ENCODE measurements at regions not wholly inside any gene's neighbourhood (a gene's known extent, or its start where the extent isn't known, plus 50 kb on each side); places are given as distances from the start of the nearest gene placed in this dataset.

GRCh38 chr11:80843266-80843974, 1402.6 kb upstream of the TENM4 start:
- DNase-seq = no peak

GRCh38 chr11:80842246-80842645, 1401.4 kb upstream of the TENM4 start:
- DNase-seq = no peak

- no peak for DNase-seq
Observed at GRCh38 chr11:80841675-80842074, 1400.8 kb upstream of the TENM4 start.

GRCh38 chr11:80838153-80838552, 1397.3 kb upstream of the TENM4 start:
- DNase-seq = no peak

- DNase-seq = no peak
Observed at GRCh38 chr11:80837051-80837450, 1396.2 kb upstream of the TENM4 start.

- no peak for DNase-seq
Observed at GRCh38 chr11:80831374-80831773, 1390.5 kb upstream of the TENM4 start.

GRCh38 chr11:80827781-80828180, 1387.0 kb upstream of the TENM4 start:
- DNase-seq = no peak

- no peak for DNase-seq
Observed at GRCh38 chr11:80826808-80827207, 1386.0 kb upstream of the TENM4 start.

- no peak for DNase-seq
Observed at GRCh38 chr11:80822308-80822707, 1381.5 kb upstream of the TENM4 start.

- no peak for DNase-seq
Observed at GRCh38 chr11:80819271-80819670, 1378.4 kb upstream of the TENM4 start.

- no peak for DNase-seq
Observed at GRCh38 chr11:80816966-80817365, 1376.1 kb upstream of the TENM4 start.

GRCh38 chr11:80816454-80816847, 1375.6 kb upstream of the TENM4 start:
- DNase-seq = no peak

- DNase-seq = no peak
Observed at GRCh38 chr11:80815752-80816453, 1375.1 kb upstream of the TENM4 start.

GRCh38 chr11:80814813-80815212, 1374.0 kb upstream of the TENM4 start:
- no peak for DNase-seq

- DNase-seq = no peak
Observed at GRCh38 chr11:80810695-80811094, 1369.9 kb upstream of the TENM4 start.

GRCh38 chr11:80798174-80798573, 1357.3 kb upstream of the TENM4 start:
- no peak for DNase-seq

GRCh38 chr11:80783561-80783960, 1342.7 kb upstream of the TENM4 start:
- DNase-seq = no peak

- no peak for DNase-seq
Observed at GRCh38 chr11:80782135-80782885, 1341.5 kb upstream of the TENM4 start.

GRCh38 chr11:80779905-80780605, 1339.2 kb upstream of the TENM4 start:
- no peak for DNase-seq

- DNase-seq = no peak
Observed at GRCh38 chr11:80778941-80779340, 1338.1 kb upstream of the TENM4 start.

- no peak for DNase-seq
Observed at GRCh38 chr11:80778432-80778831, 1337.6 kb upstream of the TENM4 start.

- no peak for DNase-seq
Observed at GRCh38 chr11:80773919-80774318, 1333.1 kb upstream of the TENM4 start.

- no peak for DNase-seq
Observed at GRCh38 chr11:80771017-80771416, 1330.2 kb upstream of the TENM4 start.

Measured in left kidney (tissue), 1 donor.